Effector CD4-positive, alpha-beta T cell (primary cell): ENCODE measurements at regions not wholly inside any gene's neighbourhood (a gene's known extent, or its start where the extent isn't known, plus 50 kb on each side); places are given as distances from the start of the nearest gene placed in this dataset.

Experiments
- DNase-seq: peaks from one replicate; pipeline ENCODE4 v3.0.0-alpha.2; 2020

GRCh38 chr9:129379181-129379836, 201.2 kb upstream of the IER5L start:
- no peak for DNase-seq

- DNase-seq, result no peak
Measured at GRCh38 chr9:129377931-129378661, 200.0 kb upstream of the IER5L start.

- DNase-seq, result no peak
Measured at GRCh38 chr9:129377181-129377580, 199.1 kb upstream of the IER5L start.

- DNase-seq, result no peak
Measured at GRCh38 chr9:129375845-129376244, 197.8 kb upstream of the IER5L start.

- no peak for DNase-seq
Measured at GRCh38 chr9:129374651-129375050, 196.6 kb upstream of the IER5L start.

- DNase-seq, result no peak
Measured at GRCh38 chr9:129374231-129374630, 196.2 kb upstream of the IER5L start.

- DNase-seq, result no peak
Measured at GRCh38 chr9:129373361-129373760, 195.3 kb upstream of the IER5L start.

- DNase-seq, result no peak
Measured at GRCh38 chr9:129370770-129371169, 192.7 kb upstream of the IER5L start.

GRCh38 chr9:129368444-129368978, 190.4 kb upstream of the IER5L start:
- DNase-seq, result no peak

GRCh38 chr9:129367287-129367686, 189.2 kb upstream of the IER5L start:
- no peak for DNase-seq

GRCh38 chr9:129365196-129365595, 187.1 kb upstream of the IER5L start:
- DNase-seq, result no peak

GRCh38 chr9:129363216-129363873, 185.3 kb upstream of the IER5L start:
- no peak for DNase-seq

GRCh38 chr9:129362287-129363000, 184.4 kb upstream of the IER5L start:
- DNase-seq, result no peak

GRCh38 chr9:129361196-129361595, 183.1 kb upstream of the IER5L start:
- DNase-seq, result no peak

GRCh38 chr9:129359916-129360536, 182.0 kb upstream of the IER5L start:
- no peak for DNase-seq

GRCh38 chr9:129359162-129359811, 181.2 kb upstream of the IER5L start:
- DNase-seq, result no peak

GRCh38 chr9:129358621-129359154, 180.6 kb upstream of the IER5L start:
- no peak for DNase-seq

GRCh38 chr9:129357773-129358245, 179.7 kb upstream of the IER5L start:
- DNase-seq, result no peak

- DNase-seq, result no peak
Measured at GRCh38 chr9:129356871-129357772, 179.1 kb upstream of the IER5L start.

- DNase-seq, result no peak
Measured at GRCh38 chr9:129355631-129356030, 177.6 kb upstream of the IER5L start.

GRCh38 chr9:129354498-129354897, 176.4 kb upstream of the IER5L start:
- DNase-seq, result no peak
